Activated B cell treated with CpG ODN at 0.5 μM for 24 hours (primary cell): ENCODE measurements at regions not wholly inside any gene's neighbourhood (a gene's known extent, or its start where the extent isn't known, plus 50 kb on each side); places are given as distances from the start of the nearest gene placed in this dataset.

Source experiments
- ATAC-seq: fragments of 200-7000 bp; cut with Tn5 transposase; one replicate; pipeline ENCODE4 v1.10.0; 2021; ENCODE audit warnings: low read depth, mild to moderate bottlenecking, moderate library complexity
- CTCF ChIA-PET: fragments of 350-600 bp; sonication (Branson Sonifier 250); formaldehyde crosslinking; loops from one replicate; lab custom pipeline; 2021; ENCODE audit warnings: antibody characterized with exemption; lab: Charles Lee
- POLR2A ChIA-PET: fragments of 350-600 bp; sonication (Branson Sonifier 250); formaldehyde crosslinking; loops from one replicate; lab custom pipeline; 2021; ENCODE audit warnings: antibody characterized with exemption; lab: Charles Lee
- DNase-seq: peaks from one replicate; pipeline ENCODE4 v3.0.0; 2022
- H3K27ac Mint-ChIP-seq: one replicate; pipeline ENCODE4 v1.8.0; 2020; ENCODE audit warnings: mixed read lengths
- H3K27me3 Mint-ChIP-seq: one replicate; pipeline ENCODE4 v1.8.0; 2021; ENCODE audit warnings: mixed read lengths
- H3K36me3 Mint-ChIP-seq: one replicate; pipeline ENCODE4 v1.8.0; 2021; ENCODE audit warnings: low read depth, mixed read lengths
- H3K4me1 Mint-ChIP-seq: one replicate; pipeline ENCODE4 v1.8.0; 2021; ENCODE audit warnings: mixed read lengths
- H3K4me3 Mint-ChIP-seq: one replicate; pipeline ENCODE4 v1.8.0; 2020; ENCODE audit warnings: mild to moderate bottlenecking, mixed read lengths
- H3K9me3 Mint-ChIP-seq: one replicate; pipeline ENCODE4 v1.8.0; 2020; ENCODE audit warnings: mixed read lengths
- CTCF ChIP-seq: fragments of 200-600 bp; IDR thresholded peaks from one replicate; pipeline ENCODE4 v1.8.0; 2022; ENCODE audit warnings: antibody characterized with exemption, mild to moderate bottlenecking
- intact Hi-C: fragments of 100-400 bp; cut with micrococcal nuclease; formaldehyde crosslinking; loops from one replicate; pipeline ENCODE4 v1.15.1; 2024

DNA sequence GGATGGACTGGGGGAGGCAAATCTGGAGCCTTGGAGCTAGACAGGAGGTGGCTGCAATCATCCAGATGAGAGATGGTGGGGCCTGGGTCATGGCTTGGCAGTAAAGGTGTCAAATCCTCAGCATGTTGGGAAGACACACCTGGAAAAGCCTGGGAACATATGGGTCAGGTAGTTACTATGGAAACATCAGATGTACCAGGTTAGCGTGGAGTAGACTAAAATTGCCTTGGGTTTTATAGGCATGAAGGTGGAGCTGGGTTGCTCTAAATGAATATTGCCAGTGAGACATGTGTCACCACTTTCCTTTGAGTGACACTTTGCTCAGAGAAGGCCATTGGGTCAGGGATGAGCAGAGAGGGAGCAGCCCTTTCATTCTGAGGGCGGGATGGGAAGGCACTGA, 473.7 kb downstream of the TBC1D22A start:
- CTCF ChIA-PET, result no interaction called here
- ATAC-seq, result no peak

GRCh38 chr22:47233316-47234243, 471.1 kb downstream of the TBC1D22A start:
- TF ChIP-seq CTCF, result no peak
- peaks cover 8% of the 10 kb centered on the region for H3K9me3 Mint-ChIP-seq
- H3K4me3 Mint-ChIP-seq, result no peak overlapping the region

More for the DNA sequence above, 473.7 kb downstream of the TBC1D22A start:
- Mint-ChIP-seq H3K4me3 (no peak overlapping the region), H3K36me3 (no peaks in the 10 kb centered on the region), H3K27me3 (peaks cover 9% of the 10 kb centered on the region), H3K4me1 (no peaks in the 10 kb centered on the region), H3K9me3 (peaks cover 8% of the 10 kb centered on the region), H3K27ac (no peak overlapping the region)
- POLR2A ChIA-PET, result no interaction called here
- no peak for DNase-seq
- intact Hi-C loops, result no loop called here
- no peak for TF ChIP-seq CTCF

DNA sequence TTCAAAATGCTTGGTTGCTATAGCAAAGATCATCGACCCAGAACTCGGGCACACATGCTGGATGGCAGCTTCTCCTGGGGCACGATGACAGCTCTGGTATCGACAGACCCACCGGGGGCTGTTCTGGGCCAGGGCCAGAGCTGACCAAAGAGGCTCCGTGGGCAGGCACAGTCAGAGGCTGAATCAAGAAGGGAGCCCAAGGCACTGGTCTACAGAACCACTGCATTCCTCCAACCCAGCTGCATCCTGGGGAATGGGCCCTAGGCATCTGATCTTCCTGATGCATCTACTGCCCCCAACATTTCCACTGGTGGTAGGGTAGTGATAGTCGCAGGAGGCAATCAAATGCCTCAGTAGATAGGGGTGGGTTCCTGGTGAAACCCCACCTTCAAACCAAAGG, 470.3 kb downstream of the TBC1D22A start:
- H3K4me1 Mint-ChIP-seq, result no peaks in the 10 kb centered on the region
- ChIA-PET POLR2A (no interaction called here), CTCF (no interaction called here)
- no peak for TF ChIP-seq CTCF
- no peaks in the 10 kb centered on the region for H3K36me3 Mint-ChIP-seq
- intact Hi-C loops, result no loop called here
- DNase-seq (no peak), ATAC-seq (no peak)
- H3K4me3 Mint-ChIP-seq, result no peak overlapping the region
- peaks cover 11% of the 10 kb centered on the region for H3K9me3 Mint-ChIP-seq
- no peaks in the 10 kb centered on the region for H3K27me3 Mint-ChIP-seq
- H3K27ac Mint-ChIP-seq, result no peak overlapping the region

More at GRCh38 chr22:47233316-47234243, 471.1 kb downstream of the TBC1D22A start:
- CTCF ChIA-PET, result no interaction called here
- DNase-seq (no peak), ATAC-seq (no peak)
- Mint-ChIP-seq H3K4me1 (no peaks in the 10 kb centered on the region), H3K27me3 (peaks cover under 1% of the 10 kb centered on the region), H3K36me3 (no peaks in the 10 kb centered on the region), H3K27ac (no peak overlapping the region)
- POLR2A ChIA-PET, result no interaction called here
- intact Hi-C loops, result no loop called here

GRCh38 chr22:47232197-47232596, 469.7 kb downstream of the TBC1D22A start:
- intact Hi-C loops, result no loop called here
- Mint-ChIP-seq H3K4me3 (no peak overlapping the region), H3K27ac (no peak overlapping the region), H3K27me3 (no peaks in the 10 kb centered on the region), H3K4me1 (no peaks in the 10 kb centered on the region), H3K9me3 (peaks cover 11% of the 10 kb centered on the region), H3K36me3 (no peaks in the 10 kb centered on the region)
- ATAC-seq, result no peak
- no peak for TF ChIP-seq CTCF
- POLR2A ChIA-PET, result no interaction called here
- CTCF ChIA-PET, result no interaction called here
- no peak for DNase-seq

DNA sequence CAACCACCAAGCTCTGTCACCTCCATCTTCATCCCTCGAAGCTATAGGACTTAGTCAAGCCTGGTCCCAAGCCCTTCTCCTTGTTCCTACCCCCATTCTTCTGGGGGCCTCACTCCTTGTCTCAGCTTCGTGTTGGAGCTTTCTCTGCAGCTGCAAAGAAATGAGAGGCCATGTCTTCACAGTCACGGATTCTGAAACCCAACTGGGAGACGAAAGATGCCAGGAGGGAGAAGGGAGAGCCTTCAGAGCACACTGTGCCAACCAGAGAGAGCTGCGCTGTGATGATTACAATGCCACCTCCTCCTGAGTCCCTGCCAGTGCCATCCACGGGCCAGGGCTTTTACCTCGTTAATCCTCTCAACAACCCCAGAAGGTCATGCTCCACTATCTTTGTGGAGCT, 469.3 kb downstream of the TBC1D22A start:
- Mint-ChIP-seq H3K27me3 (no peaks in the 10 kb centered on the region), H3K4me1 (no peaks in the 10 kb centered on the region), H3K36me3 (no peaks in the 10 kb centered on the region), H3K4me3 (no peak overlapping the region), H3K9me3 (peaks cover 11% of the 10 kb centered on the region), H3K27ac (no peak overlapping the region)
- DNase-seq, result no peak
- ChIA-PET CTCF (no interaction called here), POLR2A (no interaction called here)
- no peak for TF ChIP-seq CTCF
- intact Hi-C loops, result no loop called here
- ATAC-seq, result no peak
